ENCODE measurements at regions not wholly inside any gene's neighbourhood (a gene's known extent, or its start where the extent isn't known, plus 50 kb on each side); places are given as distances from the start of the nearest gene placed in this dataset.

DNA sequence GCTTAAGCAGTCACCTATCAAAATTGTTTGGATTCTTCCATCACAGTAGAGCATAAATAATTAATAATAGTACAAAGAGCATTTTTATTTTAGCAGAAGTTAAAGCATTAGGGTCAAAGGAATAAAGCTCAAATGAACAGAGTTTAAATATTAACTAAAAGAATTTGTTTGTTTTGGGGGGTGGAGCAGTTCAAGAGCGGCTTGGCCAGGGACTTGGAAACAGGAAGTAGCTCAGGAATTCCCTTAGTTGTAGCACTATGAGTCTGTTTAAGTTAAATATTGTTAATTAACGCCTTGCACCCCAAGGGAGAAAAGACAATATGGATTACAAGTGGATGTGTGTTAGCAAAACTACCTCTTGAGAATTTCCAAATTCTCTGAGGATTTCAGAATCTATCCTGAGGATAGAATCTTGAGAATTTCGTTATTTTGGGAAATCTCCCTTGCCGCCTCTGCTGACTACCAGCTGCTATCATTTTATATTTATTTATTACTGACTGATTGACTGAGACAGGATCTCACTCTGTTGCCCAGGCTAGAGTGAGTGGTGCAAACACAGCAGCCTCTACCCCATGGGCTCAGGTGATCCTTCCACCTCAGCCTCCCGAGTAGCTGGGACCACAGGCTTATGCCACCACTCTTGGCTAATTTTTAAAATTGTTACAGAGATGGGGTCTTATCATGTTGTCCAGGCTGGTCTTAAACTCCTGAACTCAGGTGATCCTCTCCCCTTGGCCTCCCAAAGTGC is 96.7 kb upstream of the CHD1 start:
- no peak overlapping the region for H3K4me3 ChIP-seq
- H3K27ac ChIP-seq, result no peak overlapping the region
- TF ChIP-seq POLR2AphosphoS5 (IDR thresholded peaks at IDR 0.05) (no peak), EP300 (IDR thresholded peaks at IDR 0.05) (no peak), POLR2A (IDR thresholded peaks at IDR 0.05) (no peak)
- TF ChIP-seq, protein P1, sequence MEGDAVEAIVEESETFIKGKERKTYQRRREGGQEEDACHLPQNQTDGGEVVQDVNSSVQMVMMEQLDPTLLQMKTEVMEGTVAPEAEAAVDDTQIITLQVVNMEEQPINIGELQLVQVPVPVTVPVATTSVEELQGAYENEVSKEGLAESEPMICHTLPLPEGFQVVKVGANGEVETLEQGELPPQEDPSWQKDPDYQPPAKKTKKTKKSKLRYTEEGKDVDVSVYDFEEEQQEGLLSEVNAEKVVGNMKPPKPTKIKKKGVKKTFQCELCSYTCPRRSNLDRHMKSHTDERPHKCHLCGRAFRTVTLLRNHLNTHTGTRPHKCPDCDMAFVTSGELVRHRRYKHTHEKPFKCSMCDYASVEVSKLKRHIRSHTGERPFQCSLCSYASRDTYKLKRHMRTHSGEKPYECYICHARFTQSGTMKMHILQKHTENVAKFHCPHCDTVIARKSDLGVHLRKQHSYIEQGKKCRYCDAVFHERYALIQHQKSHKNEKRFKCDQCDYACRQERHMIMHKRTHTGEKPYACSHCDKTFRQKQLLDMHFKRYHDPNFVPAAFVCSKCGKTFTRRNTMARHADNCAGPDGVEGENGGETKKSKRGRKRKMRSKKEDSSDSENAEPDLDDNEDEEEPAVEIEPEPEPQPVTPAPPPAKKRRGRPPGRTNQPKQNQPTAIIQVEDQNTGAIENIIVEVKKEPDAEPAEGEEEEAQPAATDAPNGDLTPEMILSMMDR (IDR thresholded peaks at IDR 0.05), result no peak
- peaks cover 2% of the 10 kb centered on the region for H3K4me1 ChIP-seq
- H3K9me3 ChIP-seq, result no peaks in the 10 kb centered on the region
- no peaks in the 10 kb centered on the region for H3K27me3 ChIP-seq
- DNase-seq (ENCODE audit: low spot score in 2 of 2), result no peak
- WGBS, result 71% methylated on average over 5 of the region's 5 CpGs
- no peaks in the 10 kb centered on the region for H3K36me3 ChIP-seq

GRCh38 chr5:99023330-99023729 is 94.5 kb upstream of the CHD1 start:
- no peaks in the 10 kb centered on the region for H3K9me3 ChIP-seq
- WGBS, result 86% methylated on average over 3 of the region's 3 CpGs
- no peaks in the 10 kb centered on the region for H3K36me3 ChIP-seq

GRCh38 chr5:99022250-99022649 is 93.4 kb upstream of the CHD1 start:
- no peak for DNase-seq (ENCODE audit: low spot score in 2 of 2)
- no peak overlapping the region for H3K27ac ChIP-seq
- H3K27me3 ChIP-seq, result no peaks in the 10 kb centered on the region
- H3K9me3 ChIP-seq, result no peaks in the 10 kb centered on the region
- TF ChIP-seq EP300 (IDR thresholded peaks at IDR 0.05), result no peak
- no peak for TF ChIP-seq POLR2A (IDR thresholded peaks at IDR 0.05)
- TF ChIP-seq, protein P1 (IDR thresholded peaks at IDR 0.05), result no peak
- no peak for TF ChIP-seq POLR2AphosphoS5 (IDR thresholded peaks at IDR 0.05)
- H3K4me3 ChIP-seq, result no peak overlapping the region
- H3K4me1 ChIP-seq, result peaks cover 16% of the 10 kb centered on the region
- no peaks in the 10 kb centered on the region for H3K36me3 ChIP-seq

More at GRCh38 chr5:99023330-99023729, 94.5 kb upstream of the CHD1 start:
- H3K27ac ChIP-seq, result no peak overlapping the region
- no peak for DNase-seq (ENCODE audit: low spot score in 2 of 2)
- H3K4me1 ChIP-seq, result peaks cover 16% of the 10 kb centered on the region
- TF ChIP-seq POLR2AphosphoS5 (IDR thresholded peaks at IDR 0.05), result no peak
- TF ChIP-seq EP300 (IDR thresholded peaks at IDR 0.05), result no peak
- TF ChIP-seq POLR2A (IDR thresholded peaks at IDR 0.05), result no peak
- TF ChIP-seq, protein P1 (IDR thresholded peaks at IDR 0.05), result no peak
- H3K27me3 ChIP-seq, result no peaks in the 10 kb centered on the region
- H3K4me3 ChIP-seq, result no peak overlapping the region

GRCh38 chr5:99020698-99021048 is 91.9 kb upstream of the CHD1 start:
- Histone ChIP-seq H3K27ac (no peak overlapping the region), H3K36me3 (no peaks in the 10 kb centered on the region), H3K4me3 (no peak overlapping the region), H3K9me3 (no peaks in the 10 kb centered on the region), H3K27me3 (no peaks in the 10 kb centered on the region), H3K4me1 (peaks cover 16% of the 10 kb centered on the region)
- no peak for DNase-seq (ENCODE audit: low spot score in 2 of 2)
- TF ChIP-seq POLR2A (IDR thresholded peaks at IDR 0.05) (no peak), POLR2AphosphoS5 (IDR thresholded peaks at IDR 0.05) (no peak), EP300 (IDR thresholded peaks at IDR 0.05) (no peak)
- TF ChIP-seq, protein P1 (IDR thresholded peaks at IDR 0.05), result no peak

- Histone ChIP-seq H3K27ac (no peak overlapping the region), H3K4me1 (peaks cover 16% of the 10 kb centered on the region), H3K36me3 (no peaks in the 10 kb centered on the region), H3K9me3 (no peaks in the 10 kb centered on the region), H3K27me3 (no peaks in the 10 kb centered on the region), H3K4me3 (no peak overlapping the region)
- DNase-seq (ENCODE audit: low spot score in 2 of 2), result no peak
- WGBS, result 18% methylated on average over 3 of the region's 3 CpGs
- TF ChIP-seq POLR2A (IDR thresholded peaks at IDR 0.05) (no peak), EP300 (IDR thresholded peaks at IDR 0.05) (no peak), POLR2AphosphoS5 (IDR thresholded peaks at IDR 0.05) (no peak)
- TF ChIP-seq, protein P1 (IDR thresholded peaks at IDR 0.05), result no peak
Observed at GRCh38 chr5:99019812-99020697, 91.2 kb upstream of the CHD1 start.
